Keratinocyte (primary cell): ENCODE measurements at regions not wholly inside any gene's neighbourhood (a gene's known extent, or its start where the extent isn't known, plus 50 kb on each side); places are given as distances from the start of the nearest gene placed in this dataset.

Experiments
- DNase-seq: peaks from one replicate; pipeline ENCODE4 v3.0.0-alpha.2; 2011; ENCODE audit warnings: low read depth, missing footprints, low spot score
- FAIRE-seq: peaks from 2 replicates; lab custom pipeline; 2011; peaks lifted over from hg19 to GRCh38; lab: Jason Lieb, UNC
- H2AFZ ChIP-seq: 2 replicates; pipeline ENCODE4 v1.6.0; 2012; ENCODE audit warnings: low read length, control low read depth, inconsistent platforms; ENCODE audit not compliant: control insufficient read depth
- H3K27ac ChIP-seq: 2 replicates; pipeline ENCODE4 v1.5.1; 2011; ENCODE audit warnings: low read length; ENCODE audit not compliant: control insufficient read depth, insufficient read depth
- H3K27me3 ChIP-seq: 3 replicates; pipeline ENCODE4 v1.6.0; 2011; ENCODE audit warnings: low read length; ENCODE audit not compliant: control insufficient read depth, insufficient read depth; ENCODE audit errors: extremely low read depth
- H3K36me3 ChIP-seq, 2 experiments: 2 replicates in 1 of 2; 3 replicates in 1 of 2; pipeline ENCODE4 v1.5.1; 2011; ENCODE audit warnings: low read length in 2 of 2, mild to moderate bottlenecking in 1 of 2; ENCODE audit not compliant: control insufficient read depth in 2 of 2, insufficient read depth in 2 of 2; ENCODE audit errors: extremely low read depth in 1 of 2
- H3K4me1 ChIP-seq: 3 replicates; pipeline ENCODE4 v1.5.1; 2011; ENCODE audit warnings: low read length; ENCODE audit not compliant: control insufficient read depth, insufficient read depth; ENCODE audit errors: extremely low read depth
- H3K4me2 ChIP-seq: 3 replicates; pipeline ENCODE4 v1.6.0; 2011; ENCODE audit warnings: low read depth, low read length; ENCODE audit not compliant: control insufficient read depth, insufficient read depth; ENCODE audit errors: extremely low read depth
- H3K4me3 ChIP-seq, 3 experiments: fragments of 200-600 bp in 1 of 3; sonication (generic) in 1 of 3; 2 replicates in 2 of 3; 3 replicates in 1 of 3; pipeline ENCODE4 v1.5.1; 2011 to 2016; ENCODE audit warnings: low read length in 3 of 3, mild to moderate bottlenecking in 3 of 3, control low read depth in 2 of 3, inconsistent platforms in 1 of 3, low read depth in 1 of 3, mixed read lengths in 1 of 3, mixed run types in 1 of 3, moderate library complexity in 1 of 3; ENCODE audit not compliant: control insufficient read depth in 2 of 3, insufficient read depth in 2 of 3; ENCODE audit errors: extremely low read depth in 1 of 3
- H3K79me2 ChIP-seq: 2 replicates; pipeline ENCODE4 v1.6.0; 2012; ENCODE audit warnings: low read length; ENCODE audit not compliant: control insufficient read depth, insufficient read depth
- H3K9ac ChIP-seq: 3 replicates; pipeline ENCODE4 v1.6.0; 2011; ENCODE audit warnings: low read length; ENCODE audit not compliant: control insufficient read depth, insufficient read depth; ENCODE audit errors: extremely low read depth
- H3K9me1 ChIP-seq: 3 replicates; pipeline ENCODE4 v1.6.0; 2011; ENCODE audit warnings: low read length; ENCODE audit not compliant: control insufficient read depth, insufficient read depth; ENCODE audit errors: extremely low read depth
- H3K9me3 ChIP-seq: 2 replicates; pipeline ENCODE4 v1.5.1; 2012; ENCODE audit warnings: low read depth, low read length; ENCODE audit not compliant: control insufficient read depth
- H4K20me1 ChIP-seq: 3 replicates; pipeline ENCODE4 v1.6.0; 2011; ENCODE audit warnings: low read length; ENCODE audit not compliant: control insufficient read depth, insufficient read depth; ENCODE audit errors: extremely low read depth
- CTCF ChIP-seq, 3 experiments: IDR thresholded peaks in 1 of 3; conservative IDR thresholded peaks in 1 of 3; optimal IDR thresholded peaks in 1 of 3; 2 replicates in 2 of 3; 3 replicates in 1 of 3; pipeline versions ENCODE3 to v1.5.1; 2011; ENCODE audit warnings: low read length in 3 of 3, mild to moderate bottlenecking in 3 of 3, moderate library complexity in 2 of 3, control low read depth in 1 of 3, inconsistent platforms in 1 of 3; ENCODE audit not compliant: insufficient read depth in 2 of 3; ENCODE audit errors: extremely low read depth in 1 of 3
- EZH2 ChIP-seq: IDR thresholded peaks from one replicate; pipeline ENCODE4 v1.6.1; 2012; ENCODE audit warnings: inconsistent platforms, mild to moderate bottlenecking, low read length, moderate library complexity
- dilution Hi-C: fragments of 300-500 bp; cut with MboI; formaldehyde crosslinking; loops from one replicate; pipeline ENCODE4 v1.7.0; 2020; ENCODE audit warnings: low sequenced_read_pairs; ENCODE audit not compliant: extremely low pct_ligation_motif_present

GRCh38 chr7:70997261-70997660, 134.7 kb upstream of the GALNT17 start:
- H3K9ac ChIP-seq = no peak overlapping the region
- TF ChIP-seq CTCF (optimal IDR thresholded peaks at IDR 0.05 in 1 of 3, IDR thresholded peaks at IDR 0.05 in 1 of 3, conservative IDR thresholded peaks at IDR 0.05 in 1 of 3; ENCODE audit: extremely low read depth in 1 of 3, insufficient read depth in 2 of 3, low read length in 3 of 3) (no peak), EZH2 (no peak)
- H3K27ac ChIP-seq = no peak overlapping the region
- no peaks in the 10 kb centered on the region for H3K4me1 ChIP-seq
- no peak for DNase-seq
- no peak overlapping the region for H3K4me2 ChIP-seq
- dilution Hi-C loops = no loop called here
- no peak overlapping the region for H2AFZ ChIP-seq
- H3K9me1 ChIP-seq = no peaks in the 10 kb centered on the region
- H4K20me1 ChIP-seq = no peaks in the 10 kb centered on the region
- H3K27me3 ChIP-seq = no peaks in the 10 kb centered on the region
- no peaks in the 10 kb centered on the region for H3K36me3 ChIP-seq
- H3K4me3 ChIP-seq = no peak overlapping the region
- H3K9me3 ChIP-seq = peaks cover 3% of the 10 kb centered on the region
- no peak for FAIRE-seq
- H3K79me2 ChIP-seq = no peaks in the 10 kb centered on the region

- Histone ChIP-seq H3K27ac (no peak overlapping the region), H3K9ac (no peak overlapping the region), H3K9me1 (no peaks in the 10 kb centered on the region), H3K4me3 (no peak overlapping the region), H3K27me3 (no peaks in the 10 kb centered on the region), H3K36me3 (no peaks in the 10 kb centered on the region), H3K4me2 (no peak overlapping the region), H3K79me2 (no peaks in the 10 kb centered on the region), H4K20me1 (no peaks in the 10 kb centered on the region), H3K9me3 (peaks cover 4% of the 10 kb centered on the region), H3K4me1 (no peaks in the 10 kb centered on the region), H2AFZ (no peak overlapping the region)
- no peak for DNase-seq
- FAIRE-seq = no peak
- dilution Hi-C loops = no loop called here
- TF ChIP-seq EZH2 (no peak), CTCF (optimal IDR thresholded peaks at IDR 0.05 in 1 of 3, IDR thresholded peaks at IDR 0.05 in 1 of 3, conservative IDR thresholded peaks at IDR 0.05 in 1 of 3; ENCODE audit: extremely low read depth in 1 of 3, insufficient read depth in 2 of 3, low read length in 3 of 3) (no peak)
These were observed 126.8 kb upstream of the GALNT17 start for GRCh38 chr7:71005109-71005508.
